VCaP (cell line): ENCODE measurements at regions not wholly inside any gene's neighbourhood (a gene's known extent, or its start where the extent isn't known, plus 50 kb on each side); places are given as distances from the start of the nearest gene placed in this dataset.

Experiments used
- H3K27ac ChIP-seq: fragments of 450-650 bp; 2 replicates; pipeline ENCODE4 v1.5.1; 2017
- TF ChIP-seq, protein P1 (sequence below): fragments of 450-650 bp; conservative IDR thresholded peaks from 2 replicates; pipeline ENCODE4 v1.5.1; 2017; ENCODE audit warnings: mild to moderate bottlenecking, moderate library complexity

DNA sequence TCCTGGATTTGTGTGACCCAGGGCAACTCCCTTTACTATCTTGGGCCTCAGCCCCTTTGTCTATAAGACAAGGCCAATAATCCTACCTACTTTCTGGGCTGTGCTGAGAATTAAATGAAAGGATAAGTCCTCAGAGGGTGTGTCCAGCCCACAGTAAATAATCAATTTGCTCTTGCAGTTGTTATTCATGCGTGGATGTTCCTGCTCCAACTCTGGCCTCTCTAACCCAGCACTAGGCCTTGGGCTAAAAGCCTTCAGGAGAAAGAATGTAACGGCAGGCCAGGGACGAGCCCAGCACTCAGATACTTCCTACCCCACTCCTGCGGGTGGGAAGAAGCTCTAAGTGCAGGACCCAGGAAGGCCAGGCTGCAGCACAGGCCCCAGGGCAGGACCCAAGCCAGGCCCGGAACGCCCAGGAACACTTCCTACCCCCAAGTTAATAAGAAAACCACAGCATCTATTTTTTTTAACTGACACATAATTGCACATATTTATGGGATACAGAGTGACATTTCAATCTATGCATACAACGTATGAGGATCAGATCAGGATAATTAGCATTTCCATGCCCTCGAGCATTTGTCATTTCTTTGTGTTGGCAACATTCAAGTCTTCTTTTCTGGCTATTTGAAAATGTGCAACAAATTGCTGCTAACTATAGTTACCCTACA, 179.6 kb upstream of the RBPJ start:
- TF ChIP-seq, protein P1, sequence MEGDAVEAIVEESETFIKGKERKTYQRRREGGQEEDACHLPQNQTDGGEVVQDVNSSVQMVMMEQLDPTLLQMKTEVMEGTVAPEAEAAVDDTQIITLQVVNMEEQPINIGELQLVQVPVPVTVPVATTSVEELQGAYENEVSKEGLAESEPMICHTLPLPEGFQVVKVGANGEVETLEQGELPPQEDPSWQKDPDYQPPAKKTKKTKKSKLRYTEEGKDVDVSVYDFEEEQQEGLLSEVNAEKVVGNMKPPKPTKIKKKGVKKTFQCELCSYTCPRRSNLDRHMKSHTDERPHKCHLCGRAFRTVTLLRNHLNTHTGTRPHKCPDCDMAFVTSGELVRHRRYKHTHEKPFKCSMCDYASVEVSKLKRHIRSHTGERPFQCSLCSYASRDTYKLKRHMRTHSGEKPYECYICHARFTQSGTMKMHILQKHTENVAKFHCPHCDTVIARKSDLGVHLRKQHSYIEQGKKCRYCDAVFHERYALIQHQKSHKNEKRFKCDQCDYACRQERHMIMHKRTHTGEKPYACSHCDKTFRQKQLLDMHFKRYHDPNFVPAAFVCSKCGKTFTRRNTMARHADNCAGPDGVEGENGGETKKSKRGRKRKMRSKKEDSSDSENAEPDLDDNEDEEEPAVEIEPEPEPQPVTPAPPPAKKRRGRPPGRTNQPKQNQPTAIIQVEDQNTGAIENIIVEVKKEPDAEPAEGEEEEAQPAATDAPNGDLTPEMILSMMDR, result no peak
- H3K27ac ChIP-seq, result peak overlapping the region; percentile 73

DNA sequence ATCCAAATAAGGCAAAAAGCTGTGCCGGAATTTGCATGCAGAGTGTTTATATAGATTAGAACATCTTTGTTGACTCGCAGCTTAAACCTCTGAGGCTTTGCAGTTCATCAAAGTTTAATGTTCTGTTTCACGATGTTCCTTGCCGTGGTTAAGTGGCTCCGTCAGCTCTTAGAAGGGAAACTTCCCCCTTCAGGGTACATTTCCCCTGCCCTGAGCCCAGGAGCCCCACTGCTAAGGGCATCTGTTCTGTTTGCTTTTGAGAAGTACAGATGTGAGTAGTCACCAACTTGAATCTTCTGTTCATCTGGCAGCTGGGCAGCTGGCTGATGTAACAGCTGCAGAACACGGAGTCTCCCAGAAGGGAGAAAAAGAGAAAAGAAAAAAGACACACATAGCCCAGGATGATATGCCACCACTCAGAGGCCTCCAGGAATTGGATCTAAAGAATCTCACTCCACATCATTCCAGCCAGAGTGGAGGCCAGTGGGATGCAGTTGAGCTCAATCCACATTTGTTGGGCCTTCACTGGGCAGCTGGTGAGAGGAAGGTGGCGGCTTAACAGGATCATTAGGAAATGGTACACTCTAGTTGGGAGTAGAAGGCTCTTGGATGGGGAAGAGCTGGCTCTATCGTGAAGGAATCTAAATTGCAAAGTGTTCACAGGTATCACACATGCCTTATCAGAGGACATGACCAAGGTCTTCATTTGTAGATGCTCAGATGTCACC, 178.7 kb upstream of the RBPJ start:
- TF ChIP-seq, protein P1, result no peak
- peak overlapping the region; percentile 73 for H3K27ac ChIP-seq

DNA sequence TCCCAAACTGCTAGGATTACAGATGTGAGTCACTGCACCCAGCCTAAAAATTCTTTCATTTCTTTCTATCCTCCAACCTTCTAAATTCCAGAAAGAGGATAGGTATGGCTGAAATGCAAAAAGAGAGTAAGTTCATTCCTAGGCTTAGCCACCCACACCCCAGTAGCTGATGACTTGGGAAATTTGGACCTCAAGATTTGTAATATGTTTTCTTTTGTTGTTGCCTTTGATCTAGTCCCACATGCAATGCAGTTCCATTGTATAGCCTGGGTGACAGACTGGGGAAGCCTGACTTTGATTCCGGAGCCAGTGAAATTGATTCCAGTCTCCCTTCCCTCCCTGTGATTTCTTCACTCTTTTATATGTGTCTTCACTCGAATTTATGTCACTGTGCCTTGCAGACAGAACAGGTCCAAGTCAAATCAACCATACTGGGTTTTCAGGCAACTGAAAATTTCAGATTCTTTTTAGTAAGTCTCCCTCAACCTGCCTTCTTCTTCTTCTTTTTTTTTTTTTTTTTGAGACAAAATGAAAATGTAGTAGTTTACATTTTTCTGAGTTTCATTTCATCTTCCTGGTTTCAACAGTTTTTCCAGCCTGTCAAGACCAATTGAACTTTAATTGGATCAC, 176.2 kb upstream of the RBPJ start:
- no peak overlapping the region for H3K27ac ChIP-seq
- TF ChIP-seq, protein P1, result no peak

DNA sequence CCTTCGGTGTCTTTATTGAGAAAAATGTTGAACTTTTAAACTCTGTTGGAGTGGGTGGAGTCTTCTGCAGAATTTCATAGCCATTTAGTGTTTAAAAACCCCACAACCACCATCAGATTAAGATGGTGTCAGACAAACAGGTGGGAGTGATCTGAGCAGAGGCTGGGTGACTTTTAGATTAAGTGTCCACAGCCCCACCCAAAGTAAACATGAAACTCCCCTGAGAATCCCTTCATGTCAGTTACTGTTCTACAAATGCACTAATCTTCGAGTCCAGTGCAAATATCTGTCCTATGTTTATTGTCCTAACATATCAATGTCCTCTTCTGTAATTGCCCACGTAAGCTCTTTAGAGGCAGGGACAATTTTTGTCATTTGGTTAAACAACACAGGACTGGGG, 175.6 kb upstream of the RBPJ start:
- TF ChIP-seq, protein P1, result no peak

DNA sequence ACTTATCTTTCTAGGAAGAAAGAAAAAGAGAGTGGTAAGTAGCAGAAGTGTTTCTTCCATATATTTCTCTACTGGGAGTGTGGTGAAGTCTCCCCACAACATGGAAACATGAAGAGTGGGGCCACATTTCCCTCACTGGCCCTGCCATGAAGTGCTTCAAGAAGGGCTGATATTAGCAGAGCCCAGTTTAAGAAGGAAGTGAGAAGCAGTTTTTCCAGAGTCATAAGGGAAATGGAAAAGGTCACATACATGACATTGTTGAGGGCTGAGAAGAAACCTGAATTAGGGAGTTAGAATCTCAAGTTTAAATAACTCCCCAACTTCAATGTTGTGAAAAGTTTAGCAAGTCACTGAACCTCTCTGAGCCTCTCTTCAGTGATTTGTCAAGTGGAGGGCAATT, 171.9 kb upstream of the RBPJ start:
- no peak overlapping the region for H3K27ac ChIP-seq
- TF ChIP-seq, protein P1, result no peak

More for the DNA sequence above, 175.6 kb upstream of the RBPJ start:
- no peak overlapping the region for H3K27ac ChIP-seq

DNA sequence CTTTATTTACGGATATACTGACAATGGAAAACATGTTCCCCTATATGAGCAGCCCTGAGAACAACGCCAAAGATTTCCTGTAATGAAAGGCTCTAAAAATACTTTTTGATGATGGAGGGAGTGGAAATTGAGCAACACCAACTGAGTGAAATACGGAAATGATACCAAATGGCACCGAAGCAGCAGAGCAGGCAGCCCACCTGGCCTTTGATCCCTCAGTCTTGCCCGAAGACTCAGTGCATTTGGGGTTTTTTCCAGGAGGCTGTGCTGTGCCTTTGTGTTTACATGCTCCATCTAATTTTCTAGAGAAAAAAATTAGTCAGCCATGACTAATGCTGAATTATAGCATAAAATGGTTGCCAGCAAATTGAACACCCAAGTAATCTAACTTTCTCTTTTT, 169.9 kb upstream of the RBPJ start:
- H3K27ac ChIP-seq, result no peak overlapping the region
- TF ChIP-seq, protein P1, result no peak

DNA sequence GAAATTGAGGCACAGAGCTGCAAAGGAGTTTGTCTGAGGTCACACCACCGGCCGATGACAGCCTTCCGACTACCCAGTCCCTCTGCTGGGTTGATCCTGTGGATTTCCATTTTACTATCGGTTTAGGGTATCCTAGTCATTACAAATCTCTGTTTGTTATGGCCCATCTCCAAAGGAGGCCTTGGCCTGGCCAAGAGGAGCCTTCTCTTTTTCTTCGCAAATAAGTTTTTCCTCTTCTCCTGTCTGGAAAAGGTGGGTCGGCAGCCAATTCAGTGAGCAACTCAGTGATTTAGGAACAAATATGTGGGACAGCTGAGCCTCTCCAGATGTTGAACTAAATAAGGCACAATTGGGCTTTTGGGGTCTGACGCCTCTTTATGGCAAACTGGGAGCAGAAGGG, 169.2 kb upstream of the RBPJ start:
- no peak overlapping the region for H3K27ac ChIP-seq
- TF ChIP-seq, protein P1, result no peak
